CD14-positive monocyte (primary cell): ENCODE measurements at regions not wholly inside any gene's neighbourhood (a gene's known extent, or its start where the extent isn't known, plus 50 kb on each side); places are given as distances from the start of the nearest gene placed in this dataset.

Source experiments
- DNase-seq, 3 donors: peaks; one replicate each; pipeline ENCODE4 v3.0.0-alpha.2; 2011 to 2022
- H2AFZ ChIP-seq: 2 replicates; pipeline ENCODE4 v1.6.0; 2012; ENCODE audit warnings: mild to moderate bottlenecking, low read depth, low read length, inconsistent platforms; ENCODE audit not compliant: insufficient read depth, poor library complexity, severe bottlenecking
- H3K27ac ChIP-seq, 2 donors: 1 replicate in 1 of 2; 2 replicates in 1 of 2; pipeline ENCODE4 v1.5.1; 2012 to 2013; ENCODE audit warnings: low read length in 2 of 2, control low read depth in 1 of 2, inconsistent platforms in 1 of 2, low read depth in 1 of 2, mild to moderate bottlenecking in 1 of 2
- H3K27me3 ChIP-seq, 2 donors: one replicate each; pipeline versions ENCODE4 v1.6.0 to v1.6.1; 2011 to 2013; ENCODE audit warnings: low read length in 2 of 2; ENCODE audit not compliant: control insufficient read depth in 2 of 2, insufficient read depth in 2 of 2
- H3K36me3 ChIP-seq, 2 donors: replicated peaks in 1 of 2; 1 replicate in 1 of 2; 2 replicates in 1 of 2; pipeline versions ENCODE4 v1.5.1 to v1.6.1; 2012 to 2013; ENCODE audit warnings: low read length in 2 of 2, control low read depth in 1 of 2, inconsistent platforms in 1 of 2, mild to moderate bottlenecking in 1 of 2; ENCODE audit not compliant: insufficient read depth in 2 of 2, control insufficient read depth in 1 of 2
- H3K4me1 ChIP-seq, 2 donors: 1 replicate in 1 of 2; 2 replicates in 1 of 2; pipeline versions ENCODE4 v1.5.1 to v1.6.1; 2012 to 2013; ENCODE audit warnings: low read length in 2 of 2, control low read depth in 1 of 2, inconsistent platforms in 1 of 2, mild to moderate bottlenecking in 1 of 2, moderate library complexity in 1 of 2; ENCODE audit not compliant: insufficient read depth in 2 of 2, control insufficient read depth in 1 of 2
- H3K4me2 ChIP-seq: replicated peaks from 2 replicates; pipeline ENCODE3; 2012; ENCODE audit warnings: low read length, moderate library complexity, mild to moderate bottlenecking; ENCODE audit not compliant: poor library complexity, severe bottlenecking; ENCODE audit errors: extremely low read depth
- H3K4me3 ChIP-seq, 3 experiments: fragments of 200-600 bp in 1 of 3; sonication (generic) in 1 of 3; replicated peaks in 1 of 3; 1 replicate in 2 of 3; 2 replicates in 1 of 3; pipeline ENCODE4 v1.5.1; 2011 to 2013; ENCODE audit warnings: low read length in 3 of 3, mild to moderate bottlenecking in 3 of 3, control low read depth in 2 of 3, low read depth in 2 of 3, inconsistent platforms in 1 of 3, moderate library complexity in 1 of 3
- H3K79me2 ChIP-seq: 2 replicates; pipeline ENCODE4 v1.6.0; 2012; ENCODE audit warnings: mild to moderate bottlenecking, control low read depth, inconsistent platforms, low read length, moderate library complexity; ENCODE audit not compliant: insufficient read depth
- H3K9ac ChIP-seq: 2 replicates; pipeline ENCODE4 v1.6.0; 2017; ENCODE audit warnings: low read length, mild to moderate bottlenecking; ENCODE audit not compliant: insufficient read depth, poor library complexity, severe bottlenecking
- H3K9me3 ChIP-seq, 2 donors: replicated peaks in 1 of 2; 1 replicate in 1 of 2; 2 replicates in 1 of 2; pipeline versions ENCODE4 v1.5.1 to v1.6.1; 2012 to 2013; ENCODE audit warnings: low read length in 2 of 2, control low read depth in 1 of 2; ENCODE audit not compliant: control insufficient read depth in 1 of 2, insufficient read depth in 1 of 2
- H4K20me1 ChIP-seq: 2 replicates; pipeline ENCODE4 v1.6.0; 2012; ENCODE audit warnings: mild to moderate bottlenecking, low read length, control low read depth, moderate library complexity; ENCODE audit not compliant: insufficient read depth
- H3K27ac Mint-ChIP-seq, 7 donors: one replicate each; pipeline ENCODE4 v1.8.0; 2020; ENCODE audit warnings: mild to moderate bottlenecking in 7 of 7, mixed read lengths in 7 of 7, moderate library complexity in 6 of 7, inconsistent platforms in 2 of 7
- H3K27me3 Mint-ChIP-seq, 3 donors: one replicate each; pipeline ENCODE4 v1.8.0; 2021 to 2022; ENCODE audit warnings: low read depth in 3 of 3, mild to moderate bottlenecking in 3 of 3, mixed read lengths in 3 of 3, moderate library complexity in 3 of 3, inconsistent platforms in 1 of 3
- H3K36me3 Mint-ChIP-seq, 2 donors: one replicate each; pipeline ENCODE4 v1.8.0; 2020; ENCODE audit warnings: mixed read lengths in 2 of 2, inconsistent platforms in 1 of 2, mild to moderate bottlenecking in 1 of 2
- H3K4me1 Mint-ChIP-seq: one replicate; pipeline ENCODE4 v1.8.0; 2020; ENCODE audit warnings: mild to moderate bottlenecking, mixed read lengths
- H3K4me3 Mint-ChIP-seq, 2 donors: one replicate each; pipeline ENCODE4 v1.8.0; 2020; ENCODE audit warnings: mild to moderate bottlenecking in 2 of 2, mixed read lengths in 2 of 2, moderate library complexity in 1 of 2
- H3K9me3 Mint-ChIP-seq, 7 donors: one replicate each; pipeline ENCODE4 v1.8.0; 2020 to 2022; ENCODE audit warnings: mixed read lengths in 7 of 7, mild to moderate bottlenecking in 6 of 7, moderate library complexity in 6 of 7, inconsistent platforms in 2 of 7
- CTCF ChIP-seq: fragments of 200-600 bp; IDR thresholded peaks from one replicate; pipeline ENCODE4 v1.8.0; 2022; ENCODE audit warnings: antibody characterized with exemption, mild to moderate bottlenecking
- WGBS: methylation state at CpG from one replicate; pipeline ENCODE4 v1.1.5; 2013; ENCODE audit warnings: missing lambda C conversion rate; ENCODE audit not compliant: insufficient coverage; 5-methylcytosine and 5-hydroxymethylcytosine counted together
- intact Hi-C, 2 donors: fragments of 100-400 bp; cut with micrococcal nuclease; formaldehyde crosslinking; loops; one replicate each; pipeline versions ENCODE4 v1.15.0 to v1.15.1; 2023

GRCh38 chr6:103191391-103192093 is 1668.2 kb downstream of the HACE1 start:
- Mint-ChIP-seq H3K4me3 (no peak overlapping the region), H3K27ac (no peak overlapping the region), H3K27me3 (no peaks in the 10 kb centered on the region), H3K9me3 (peaks cover 0 to 4% (median 1%) of the 10 kb centered on the region in 7 donors), H3K36me3 (no peaks in the 10 kb centered on the region), H3K4me1 (no peaks in the 10 kb centered on the region)
- intact Hi-C loops, result no loop called here
- Histone ChIP-seq H3K4me1 (no peaks in the 10 kb centered on the region), H4K20me1 (no peaks in the 10 kb centered on the region), H3K79me2 (no peaks in the 10 kb centered on the region), H3K36me3 (no peaks in the 10 kb centered on the region), H3K9ac (no peak overlapping the region), H3K4me3 (no peak overlapping the region), H3K4me2 (no peak overlapping the region), H3K27me3 (no peaks in the 10 kb centered on the region), H3K9me3 (peaks cover 0 to 5% of the 10 kb centered on the region in 2 donors), H2AFZ (no peak overlapping the region), H3K27ac (no peak overlapping the region)
- no peak for TF ChIP-seq CTCF
- WGBS, result 83% methylated on average over 1 of the region's 2 CpGs
- DNase-seq, result no peak

GRCh38 chr6:103184776-103185175 is 1674.9 kb downstream of the HACE1 start:
- WGBS, result 85% methylated on average over 2 of the region's 3 CpGs

More at GRCh38 chr6:103184776-103185175, 1674.9 kb downstream of the HACE1 start:
- Histone ChIP-seq H3K4me2 (no peak overlapping the region), H2AFZ (no peak overlapping the region), H3K4me3 (no peak overlapping the region), H3K79me2 (no peaks in the 10 kb centered on the region), H3K36me3 (no peaks in the 10 kb centered on the region), H3K27ac (no peak overlapping the region), H3K4me1 (no peaks in the 10 kb centered on the region), H3K27me3 (no peaks in the 10 kb centered on the region), H3K9ac (no peak overlapping the region), H3K9me3 (peaks cover 0 to 11% of the 10 kb centered on the region in 2 donors), H4K20me1 (no peaks in the 10 kb centered on the region)
- Mint-ChIP-seq H3K4me3 (no peak overlapping the region), H3K27me3 (no peaks in the 10 kb centered on the region), H3K9me3 (peaks cover 0 to 5% (median 2%) of the 10 kb centered on the region in 7 donors), H3K36me3 (no peaks in the 10 kb centered on the region), H3K4me1 (no peaks in the 10 kb centered on the region), H3K27ac (no peak overlapping the region)
- intact Hi-C loops, result no loop called here
- no peak for DNase-seq
- TF ChIP-seq CTCF, result no peak
